H1 (cell line): ENCODE measurements at regions not wholly inside any gene's neighbourhood (a gene's known extent, or its start where the extent isn't known, plus 50 kb on each side); places are given as distances from the start of the nearest gene placed in this dataset.

Experiments used
- CREB1 ChIP-seq: IDR thresholded peaks from 2 replicates; pipeline ENCODE4 v1.6.1; 2012; ENCODE audit warnings: inconsistent platforms
- EZH2 ChIP-seq: fragments of 200-600 bp; sonication (generic); IDR thresholded peaks from 2 replicates; pipeline ENCODE4 v1.7.1; 2012; ENCODE audit warnings: low read depth, mild to moderate bottlenecking, moderate library complexity, low read length, inconsistent platforms; ENCODE audit not compliant: severe bottlenecking
- GABPA ChIP-seq: IDR thresholded peaks from 2 replicates; pipeline ENCODE4 v1.6.1; 2011; ENCODE audit warnings: mild to moderate bottlenecking, low read length, moderate library complexity, borderline replicate concordance; ENCODE audit not compliant: insufficient read depth

DNA sequence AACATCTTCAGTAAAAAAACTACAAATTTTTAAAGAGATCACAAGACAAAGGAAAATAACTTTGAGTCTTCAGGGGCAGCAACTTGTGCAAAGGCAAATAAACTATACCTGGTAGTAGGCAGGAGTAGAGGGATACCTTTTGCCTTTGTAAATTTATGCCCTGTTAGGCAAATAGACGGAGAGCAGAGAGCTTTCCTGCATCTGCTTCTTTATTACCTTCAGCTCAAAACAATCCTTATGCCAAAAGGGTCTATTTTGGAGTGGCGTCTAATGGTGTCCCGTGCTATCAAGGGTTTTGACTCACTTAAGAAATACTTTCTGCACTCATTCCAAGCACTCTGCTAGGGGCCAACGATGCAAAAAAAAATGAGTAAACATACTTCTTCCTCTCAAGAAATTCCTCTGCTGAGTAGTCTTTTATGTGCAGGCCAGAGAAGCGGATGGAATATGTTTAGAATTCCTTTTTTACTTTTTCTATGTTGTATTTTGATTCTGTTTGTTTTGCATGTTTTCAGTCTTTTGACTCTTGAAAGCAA lies 131.9 kb downstream of the ANXA5 start:
- TF ChIP-seq EZH2 (no peak), GABPA (no peak), CREB1 (no peak)
